Gastroesophageal sphincter (tissue), 3 donors: ENCODE measurements at regions not wholly inside any gene's neighbourhood (a gene's known extent, or its start where the extent isn't known, plus 50 kb on each side); places are given as distances from the start of the nearest gene placed in this dataset.

Experiments
- CTCF ChIP-seq, 4 experiments: fragments of 200-600 bp in 2 of 4; fragments of 450-650 bp in 2 of 4; sonication (generic) in 1 of 4; IDR thresholded peaks; one replicate each; pipeline ENCODE4 v1.5.1; 2017 to 2019; ENCODE audit warnings: antibody characterized with exemption in 4 of 4, mild to moderate bottlenecking in 2 of 4, moderate library complexity in 2 of 4
- POLR2AphosphoS5 ChIP-seq: sonication (generic); formaldehyde crosslinking; IDR thresholded peaks from one replicate; pipeline ENCODE4 v1.6.1; 2017; ENCODE audit warnings: antibody characterized with exemption

GRCh38 chr2:236951830-236952475 is 133.7 kb upstream of the COPS8 start:
- TF ChIP-seq POLR2AphosphoS5 (no peak), CTCF (IDR thresholded peaks at IDR 0.05) (no peak)
